ENCODE measurements at regions not wholly inside any gene's neighbourhood (a gene's known extent, or its start where the extent isn't known, plus 50 kb on each side); places are given as distances from the start of the nearest gene placed in this dataset.

GRCh38 chr16:59880611-59881010 lies 1146.5 kb upstream of the GOT2 start:
- no peak for TF ChIP-seq EZH2phosphoT487 (IDR thresholded peaks at IDR 0.05; ENCODE audit: borderline replicate concordance, low read length)
- no peak for TF ChIP-seq CTCF (IDR thresholded peaks at IDR 0.05; ENCODE audit: low read depth, low read length, poor library complexity, severe bottlenecking)

Data from DOHH2 (cell line).